Posterior vena cava (tissue), 2 donors: ENCODE measurements at regions not wholly inside any gene's neighbourhood (a gene's known extent, or its start where the extent isn't known, plus 50 kb on each side); places are given as distances from the start of the nearest gene placed in this dataset.
A peak's percentile ranks its signal among the peaks of the same experiment; 100 is the strongest.
"Not testable (repeated sequence)": the region's sequence is repeated elsewhere in the genome, so short reads cannot be mapped to it uniquely, and the experiment has no call there.

Experiments
- DNase-seq: peaks from one replicate; pipeline ENCODE4 v3.0.0-alpha.2; 2020; ENCODE audit warnings: low spot score
- intact Hi-C, 2 donors: fragments of 100-400 bp; cut with DNase I; formaldehyde crosslinking; loops; one replicate each; pipeline versions ENCODE4 v1.14.1 to v1.14.2; 2022 to 2023
- donor health status: DM: yes; HTN: yes; CAD: no.
- donor health status: DM: yes; HTN: yes; CAD: no.

- no peak for DNase-seq
- intact Hi-C loops, result no loop called here
Measured at GRCh38 chr11:98177925-98178324, 842.8 kb upstream of the CNTN5 start.

- no peak for DNase-seq
- intact Hi-C loops, result no loop called here
Measured at GRCh38 chr11:98180511-98180910, 840.2 kb upstream of the CNTN5 start.

GRCh38 chr11:98180921-98181320 is 839.8 kb upstream of the CNTN5 start:
- intact Hi-C loops, result no loop called here
- DNase-seq, result no peak

- no peak for DNase-seq
- intact Hi-C loops, result no loop called here
Measured at GRCh38 chr11:98183034-98183433, 837.7 kb upstream of the CNTN5 start.

- intact Hi-C loops, result no loop called here
- DNase-seq, result no peak
Measured at GRCh38 chr11:98185245-98185644, 835.5 kb upstream of the CNTN5 start.

GRCh38 chr11:98194611-98195010 is 826.1 kb upstream of the CNTN5 start:
- no peak for DNase-seq
- intact Hi-C loops, result no loop called here

GRCh38 chr11:98195300-98195699 is 825.4 kb upstream of the CNTN5 start:
- DNase-seq, result no peak
- intact Hi-C loops, result no loop called here

GRCh38 chr11:98207086-98207485 is 813.7 kb upstream of the CNTN5 start:
- DNase-seq, result peak; percentile 73
- intact Hi-C loops, result loop anchor here in 1 of 2 donors (5.0 kb wide), 1 partner anchor 1145 kb away; no protein-coding TSS in a partner anchor

- no peak for DNase-seq
- intact Hi-C loops, result no loop called here
Measured at GRCh38 chr11:98227278-98227677, 793.5 kb upstream of the CNTN5 start.

- intact Hi-C loops, result no loop called here
- DNase-seq, result no peak
Measured at GRCh38 chr11:98230678-98231077, 790.1 kb upstream of the CNTN5 start.

- no peak for DNase-seq
- intact Hi-C loops, result loop anchor here in 1 of 2 donors (5.0 kb wide), 1 partner anchor 147 kb away; no protein-coding TSS in a partner anchor
Measured at GRCh38 chr11:98234698-98235097, 786.1 kb upstream of the CNTN5 start.

GRCh38 chr11:98243897-98244296 is 776.9 kb upstream of the CNTN5 start:
- intact Hi-C loops, result no loop called here
- DNase-seq, result no peak

GRCh38 chr11:98260983-98261382 is 759.8 kb upstream of the CNTN5 start:
- no peak for DNase-seq
- intact Hi-C loops, result no loop called here

- intact Hi-C loops, result no loop called here
Measured at GRCh38 chr11:98277251-98277912, 743.4 kb upstream of the CNTN5 start.

GRCh38 chr11:98289617-98290263 is 731.0 kb upstream of the CNTN5 start:
- DNase-seq, result no peak
- intact Hi-C loops, result no loop called here

More at GRCh38 chr11:98277251-98277912, 743.4 kb upstream of the CNTN5 start:
- DNase-seq, result no peak

- intact Hi-C loops, result no loop called here
- no peak for DNase-seq
Measured at GRCh38 chr11:98296091-98296880, 724.5 kb upstream of the CNTN5 start.

- intact Hi-C loops, result no loop called here
- no peak for DNase-seq
Measured at GRCh38 chr11:98300719-98301118, 720.0 kb upstream of the CNTN5 start.

- intact Hi-C loops, result no loop called here
- DNase-seq, result no peak
Measured at GRCh38 chr11:98307827-98308491, 712.8 kb upstream of the CNTN5 start.

- DNase-seq, intact Hi-C loops: not testable (repeated sequence)
Measured at GRCh38 chr11:98330306-98330705, 690.4 kb upstream of the CNTN5 start.

GRCh38 chr11:98358551-98358950 is 662.2 kb upstream of the CNTN5 start:
- DNase-seq, result no peak
- intact Hi-C loops, result no loop called here
